GM19395 (cell line): ENCODE measurements at regions not wholly inside any gene's neighbourhood (a gene's known extent, or its start where the extent isn't known, plus 50 kb on each side); places are given as distances from the start of the nearest gene placed in this dataset.
"Not testable (repeated sequence)": the region's sequence is repeated elsewhere in the genome, so short reads cannot be mapped to it uniquely, and the experiment has no call there.

Experiments used
- ATAC-seq: cut with Tn5 transposase; IDR thresholded peaks from one replicate; pipeline ENCODE4 v1.9.1; 2021; ENCODE audit warnings: mild to moderate bottlenecking, moderate library complexity; ENCODE audit not compliant: unreplicated experiment

- ATAC-seq, result no peak
Observed at GRCh38 chr15:56568466-56569167, 103.7 kb upstream of the MNS1 start.

- no peak for ATAC-seq
Observed at GRCh38 chr15:56557415-56557814, 92.5 kb upstream of the MNS1 start.

- no peak for ATAC-seq
Observed at GRCh38 chr15:56553486-56553885, 88.5 kb upstream of the MNS1 start.

GRCh38 chr15:56552659-56553058 lies 87.7 kb upstream of the MNS1 start:
- ATAC-seq, result no peak

GRCh38 chr15:56540570-56540969 lies 75.6 kb upstream of the MNS1 start:
- not testable (repeated sequence) for ATAC-seq

GRCh38 chr15:56540157-56540556 lies 75.2 kb upstream of the MNS1 start:
- ATAC-seq, result not testable (repeated sequence)

- no peak for ATAC-seq
Observed at GRCh38 chr15:56538901-56539545, 74.1 kb upstream of the MNS1 start.

- ATAC-seq, result peak; percentile 67
Observed at GRCh38 chr15:56537881-56538280, 72.9 kb upstream of the MNS1 start.

- ATAC-seq, result no peak
Observed at GRCh38 chr15:56534728-56535127, 69.8 kb upstream of the MNS1 start.

GRCh38 chr15:56533731-56534403 lies 68.9 kb upstream of the MNS1 start:
- ATAC-seq, result no peak

- no peak for ATAC-seq
Observed at GRCh38 chr15:56532721-56533460, 68.0 kb upstream of the MNS1 start.

GRCh38 chr15:56530157-56530556 lies 65.2 kb upstream of the MNS1 start:
- no peak for ATAC-seq

- no peak for ATAC-seq
Observed at GRCh38 chr15:56528136-56528535, 63.2 kb upstream of the MNS1 start.

GRCh38 chr15:56524915-56525314 lies 60.0 kb upstream of the MNS1 start:
- no peak for ATAC-seq

GRCh38 chr15:56523521-56523920 lies 58.6 kb upstream of the MNS1 start:
- no peak for ATAC-seq

- no peak for ATAC-seq
Observed at GRCh38 chr15:56519000-56519399, 54.1 kb upstream of the MNS1 start.
